Keratinocyte (primary cell): ENCODE measurements at regions not wholly inside any gene's neighbourhood (a gene's known extent, or its start where the extent isn't known, plus 50 kb on each side); places are given as distances from the start of the nearest gene placed in this dataset.

Source experiments
- DNase-seq: peaks from one replicate; pipeline ENCODE4 v3.0.0-alpha.2; 2011; ENCODE audit warnings: low read depth, missing footprints, low spot score
- FAIRE-seq: peaks from 2 replicates; lab custom pipeline; 2011; peaks lifted over from hg19 to GRCh38; lab: Jason Lieb, UNC
- H2AFZ ChIP-seq: 2 replicates; pipeline ENCODE4 v1.6.0; 2012; ENCODE audit warnings: low read length, control low read depth, inconsistent platforms; ENCODE audit not compliant: control insufficient read depth
- H3K27ac ChIP-seq: 2 replicates; pipeline ENCODE4 v1.5.1; 2011; ENCODE audit warnings: low read length; ENCODE audit not compliant: control insufficient read depth, insufficient read depth
- H3K27me3 ChIP-seq: 3 replicates; pipeline ENCODE4 v1.6.0; 2011; ENCODE audit warnings: low read length; ENCODE audit not compliant: control insufficient read depth, insufficient read depth; ENCODE audit errors: extremely low read depth
- H3K36me3 ChIP-seq, 2 experiments: 2 replicates in 1 of 2; 3 replicates in 1 of 2; pipeline ENCODE4 v1.5.1; 2011; ENCODE audit warnings: low read length in 2 of 2, mild to moderate bottlenecking in 1 of 2; ENCODE audit not compliant: control insufficient read depth in 2 of 2, insufficient read depth in 2 of 2; ENCODE audit errors: extremely low read depth in 1 of 2
- H3K4me1 ChIP-seq: 3 replicates; pipeline ENCODE4 v1.5.1; 2011; ENCODE audit warnings: low read length; ENCODE audit not compliant: control insufficient read depth, insufficient read depth; ENCODE audit errors: extremely low read depth
- H3K4me2 ChIP-seq: 3 replicates; pipeline ENCODE4 v1.6.0; 2011; ENCODE audit warnings: low read depth, low read length; ENCODE audit not compliant: control insufficient read depth, insufficient read depth; ENCODE audit errors: extremely low read depth
- H3K4me3 ChIP-seq, 3 experiments: fragments of 200-600 bp in 1 of 3; sonication (generic) in 1 of 3; 2 replicates in 2 of 3; 3 replicates in 1 of 3; pipeline ENCODE4 v1.5.1; 2011 to 2016; ENCODE audit warnings: low read length in 3 of 3, mild to moderate bottlenecking in 3 of 3, control low read depth in 2 of 3, inconsistent platforms in 1 of 3, low read depth in 1 of 3, mixed read lengths in 1 of 3, mixed run types in 1 of 3, moderate library complexity in 1 of 3; ENCODE audit not compliant: control insufficient read depth in 2 of 3, insufficient read depth in 2 of 3; ENCODE audit errors: extremely low read depth in 1 of 3
- H3K79me2 ChIP-seq: 2 replicates; pipeline ENCODE4 v1.6.0; 2012; ENCODE audit warnings: low read length; ENCODE audit not compliant: control insufficient read depth, insufficient read depth
- H3K9ac ChIP-seq: 3 replicates; pipeline ENCODE4 v1.6.0; 2011; ENCODE audit warnings: low read length; ENCODE audit not compliant: control insufficient read depth, insufficient read depth; ENCODE audit errors: extremely low read depth
- H3K9me1 ChIP-seq: 3 replicates; pipeline ENCODE4 v1.6.0; 2011; ENCODE audit warnings: low read length; ENCODE audit not compliant: control insufficient read depth, insufficient read depth; ENCODE audit errors: extremely low read depth
- H3K9me3 ChIP-seq: 2 replicates; pipeline ENCODE4 v1.5.1; 2012; ENCODE audit warnings: low read depth, low read length; ENCODE audit not compliant: control insufficient read depth
- H4K20me1 ChIP-seq: 3 replicates; pipeline ENCODE4 v1.6.0; 2011; ENCODE audit warnings: low read length; ENCODE audit not compliant: control insufficient read depth, insufficient read depth; ENCODE audit errors: extremely low read depth
- EZH2 ChIP-seq: IDR thresholded peaks from one replicate; pipeline ENCODE4 v1.6.1; 2012; ENCODE audit warnings: inconsistent platforms, mild to moderate bottlenecking, low read length, moderate library complexity
- dilution Hi-C: fragments of 300-500 bp; cut with MboI; formaldehyde crosslinking; loops from one replicate; pipeline ENCODE4 v1.7.0; 2020; ENCODE audit warnings: low sequenced_read_pairs; ENCODE audit not compliant: extremely low pct_ligation_motif_present
- TF ChIP-seq, protein P1 (sequence below), 3 experiments: IDR thresholded peaks in 1 of 3; conservative IDR thresholded peaks in 1 of 3; optimal IDR thresholded peaks in 1 of 3; 2 replicates in 2 of 3; 3 replicates in 1 of 3; pipeline versions ENCODE3 to v1.5.1; 2011; ENCODE audit warnings: low read length in 3 of 3, mild to moderate bottlenecking in 3 of 3, moderate library complexity in 2 of 3, control low read depth in 1 of 3, inconsistent platforms in 1 of 3; ENCODE audit not compliant: insufficient read depth in 2 of 3; ENCODE audit errors: extremely low read depth in 1 of 3

DNA sequence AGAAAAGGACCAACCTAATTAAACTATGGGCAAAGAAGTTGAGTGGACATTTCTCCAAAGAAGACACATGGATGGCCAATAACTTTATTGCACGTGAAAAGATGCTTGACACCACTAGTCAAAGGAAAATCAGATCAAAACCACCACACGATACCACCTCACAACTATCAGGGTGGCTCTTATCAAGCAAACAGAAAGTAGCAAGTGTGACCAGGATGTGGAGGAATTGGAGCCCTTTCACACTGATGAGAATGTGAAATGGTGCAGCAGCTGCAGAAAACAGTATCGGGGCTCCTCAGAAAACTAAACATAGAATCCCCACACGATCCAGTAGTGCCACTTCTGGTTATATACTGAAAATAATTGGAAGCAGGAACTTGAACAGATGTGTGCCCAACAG, 72.2 kb upstream of the ALKAL2 start:
- H3K27ac ChIP-seq: no peak overlapping the region
- H3K4me1 ChIP-seq: no peaks in the 10 kb centered on the region
- no peak overlapping the region for H3K4me2 ChIP-seq
- FAIRE-seq (no peak), DNase-seq (no peak)
- H3K9me1 ChIP-seq: no peaks in the 10 kb centered on the region
- no peaks in the 10 kb centered on the region for H4K20me1 ChIP-seq
- no peaks in the 10 kb centered on the region for H3K27me3 ChIP-seq
- no peak overlapping the region for H3K9ac ChIP-seq
- dilution Hi-C loops: no loop called here
- H3K79me2 ChIP-seq: no peaks in the 10 kb centered on the region
- H3K36me3 ChIP-seq: no peaks in the 10 kb centered on the region
- H3K4me3 ChIP-seq: no peak overlapping the region
- H2AFZ ChIP-seq: no peak overlapping the region
- TF ChIP-seq, protein P1, sequence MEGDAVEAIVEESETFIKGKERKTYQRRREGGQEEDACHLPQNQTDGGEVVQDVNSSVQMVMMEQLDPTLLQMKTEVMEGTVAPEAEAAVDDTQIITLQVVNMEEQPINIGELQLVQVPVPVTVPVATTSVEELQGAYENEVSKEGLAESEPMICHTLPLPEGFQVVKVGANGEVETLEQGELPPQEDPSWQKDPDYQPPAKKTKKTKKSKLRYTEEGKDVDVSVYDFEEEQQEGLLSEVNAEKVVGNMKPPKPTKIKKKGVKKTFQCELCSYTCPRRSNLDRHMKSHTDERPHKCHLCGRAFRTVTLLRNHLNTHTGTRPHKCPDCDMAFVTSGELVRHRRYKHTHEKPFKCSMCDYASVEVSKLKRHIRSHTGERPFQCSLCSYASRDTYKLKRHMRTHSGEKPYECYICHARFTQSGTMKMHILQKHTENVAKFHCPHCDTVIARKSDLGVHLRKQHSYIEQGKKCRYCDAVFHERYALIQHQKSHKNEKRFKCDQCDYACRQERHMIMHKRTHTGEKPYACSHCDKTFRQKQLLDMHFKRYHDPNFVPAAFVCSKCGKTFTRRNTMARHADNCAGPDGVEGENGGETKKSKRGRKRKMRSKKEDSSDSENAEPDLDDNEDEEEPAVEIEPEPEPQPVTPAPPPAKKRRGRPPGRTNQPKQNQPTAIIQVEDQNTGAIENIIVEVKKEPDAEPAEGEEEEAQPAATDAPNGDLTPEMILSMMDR (optimal IDR thresholded peaks at IDR 0.05 in 1 of 3, IDR thresholded peaks at IDR 0.05 in 1 of 3, conservative IDR thresholded peaks at IDR 0.05 in 1 of 3; ENCODE audit: extremely low read depth in 1 of 3, insufficient read depth in 2 of 3, low read length in 3 of 3): no peak
- no peak for TF ChIP-seq EZH2
- H3K9me3 ChIP-seq: no peaks in the 10 kb centered on the region

DNA sequence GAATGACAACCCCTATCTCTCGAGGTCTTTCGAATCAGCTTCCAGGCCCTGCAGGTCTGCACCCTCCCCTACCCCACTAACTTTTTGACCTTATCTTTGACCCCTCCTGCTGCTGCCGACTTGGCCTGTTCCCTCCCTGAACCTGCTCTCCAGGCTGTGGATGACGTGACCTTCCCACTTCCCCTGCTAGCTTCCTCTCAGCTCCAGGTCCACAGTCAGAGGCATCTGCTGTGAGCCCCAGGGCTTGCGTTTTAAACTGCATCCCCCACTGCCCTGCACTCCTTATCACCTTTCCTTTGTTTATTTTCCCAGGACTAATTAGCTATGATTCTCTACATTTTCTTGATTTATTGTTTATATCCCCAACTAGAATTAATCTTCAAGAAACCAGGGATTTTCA, 71.2 kb upstream of the ALKAL2 start:
- no peak overlapping the region for H3K4me2 ChIP-seq
- H3K27me3 ChIP-seq: no peaks in the 10 kb centered on the region
- no peaks in the 10 kb centered on the region for H3K9me3 ChIP-seq
- no peaks in the 10 kb centered on the region for H3K9me1 ChIP-seq
- no peaks in the 10 kb centered on the region for H3K36me3 ChIP-seq
- H3K9ac ChIP-seq: no peak overlapping the region
- H4K20me1 ChIP-seq: no peaks in the 10 kb centered on the region
- H3K4me1 ChIP-seq: no peaks in the 10 kb centered on the region
- no peak overlapping the region for H2AFZ ChIP-seq
- TF ChIP-seq EZH2: no peak
- TF ChIP-seq, protein P1 (optimal IDR thresholded peaks at IDR 0.05 in 1 of 3, IDR thresholded peaks at IDR 0.05 in 1 of 3, conservative IDR thresholded peaks at IDR 0.05 in 1 of 3; ENCODE audit: extremely low read depth in 1 of 3, insufficient read depth in 2 of 3, low read length in 3 of 3): no peak
- no peak overlapping the region for H3K4me3 ChIP-seq
- no peak for DNase-seq
- no peak for FAIRE-seq
- no peak overlapping the region for H3K27ac ChIP-seq
- H3K79me2 ChIP-seq: no peaks in the 10 kb centered on the region
- dilution Hi-C loops: no loop called here
